BLaER1 (cell line): ENCODE measurements at regions not wholly inside any gene's neighbourhood (a gene's known extent, or its start where the extent isn't known, plus 50 kb on each side); places are given as distances from the start of the nearest gene placed in this dataset.
"Not testable (repeated sequence)": the region's sequence is repeated elsewhere in the genome, so short reads cannot be mapped to it uniquely, and the experiment has no call there.

Experiments used
- H3K27ac ChIP-seq: shearing (Covaris generic); formaldehyde crosslinking; 2 replicates; pipeline ENCODE4 v1.8.1; 2022
- H3K27me3 ChIP-seq: shearing (Covaris generic); formaldehyde crosslinking; 2 replicates; pipeline ENCODE4 v1.8.1; 2022
- H3K36me3 ChIP-seq: shearing (Covaris generic); formaldehyde crosslinking; 2 replicates; pipeline ENCODE4 v1.8.1; 2022
- H3K4me1 ChIP-seq: shearing (Covaris generic); formaldehyde crosslinking; 2 replicates; pipeline ENCODE4 v1.8.1; 2022
- H3K4me2 ChIP-seq: shearing (Covaris generic); formaldehyde crosslinking; 2 replicates; pipeline ENCODE4 v1.8.1; 2022
- H3K4me3 ChIP-seq: shearing (Covaris generic); formaldehyde crosslinking; 2 replicates; pipeline ENCODE4 v1.8.1; 2022
- H3K9ac ChIP-seq: shearing (Covaris generic); formaldehyde crosslinking; 2 replicates; pipeline ENCODE4 v1.8.1; 2022
- H3K9me3 ChIP-seq: shearing (Covaris generic); formaldehyde crosslinking; 2 replicates; pipeline ENCODE4 v1.8.1; 2022
- H4K20me1 ChIP-seq: shearing (Covaris generic); formaldehyde crosslinking; 2 replicates; pipeline ENCODE4 v1.8.1; 2022
- Cebpa-rat ChIP-seq: shearing (Covaris generic); IDR thresholded peaks from 2 replicates; pipeline ENCODE4 v1.8.1; 2022

- no peak for TF ChIP-seq Cebpa-rat
- H3K4me1 ChIP-seq, result no peaks in the 10 kb centered on the region
- H3K36me3 ChIP-seq, result no peaks in the 10 kb centered on the region
- H3K9ac ChIP-seq, result no peak overlapping the region
- H3K4me2 ChIP-seq, result no peak overlapping the region
- no peaks in the 10 kb centered on the region for H3K9me3 ChIP-seq
- H3K27me3 ChIP-seq, result no peaks in the 10 kb centered on the region
- H4K20me1 ChIP-seq, result no peaks in the 10 kb centered on the region
- no peak overlapping the region for H3K4me3 ChIP-seq
- H3K27ac ChIP-seq, result no peak overlapping the region
These were observed 54.5 kb upstream of the NOX4 start for GRCh38 chr11:89545691-89546090.

- not testable (repeated sequence) for H3K9me3 ChIP-seq, H4K20me1 ChIP-seq, H3K4me2 ChIP-seq, H3K4me3 ChIP-seq, H3K36me3 ChIP-seq, H3K27ac ChIP-seq, H3K9ac ChIP-seq, H3K27me3 ChIP-seq, H3K4me1 ChIP-seq
These were observed 64.6 kb upstream of the NOX4 start for GRCh38 chr11:89555781-89556180.

DNA sequence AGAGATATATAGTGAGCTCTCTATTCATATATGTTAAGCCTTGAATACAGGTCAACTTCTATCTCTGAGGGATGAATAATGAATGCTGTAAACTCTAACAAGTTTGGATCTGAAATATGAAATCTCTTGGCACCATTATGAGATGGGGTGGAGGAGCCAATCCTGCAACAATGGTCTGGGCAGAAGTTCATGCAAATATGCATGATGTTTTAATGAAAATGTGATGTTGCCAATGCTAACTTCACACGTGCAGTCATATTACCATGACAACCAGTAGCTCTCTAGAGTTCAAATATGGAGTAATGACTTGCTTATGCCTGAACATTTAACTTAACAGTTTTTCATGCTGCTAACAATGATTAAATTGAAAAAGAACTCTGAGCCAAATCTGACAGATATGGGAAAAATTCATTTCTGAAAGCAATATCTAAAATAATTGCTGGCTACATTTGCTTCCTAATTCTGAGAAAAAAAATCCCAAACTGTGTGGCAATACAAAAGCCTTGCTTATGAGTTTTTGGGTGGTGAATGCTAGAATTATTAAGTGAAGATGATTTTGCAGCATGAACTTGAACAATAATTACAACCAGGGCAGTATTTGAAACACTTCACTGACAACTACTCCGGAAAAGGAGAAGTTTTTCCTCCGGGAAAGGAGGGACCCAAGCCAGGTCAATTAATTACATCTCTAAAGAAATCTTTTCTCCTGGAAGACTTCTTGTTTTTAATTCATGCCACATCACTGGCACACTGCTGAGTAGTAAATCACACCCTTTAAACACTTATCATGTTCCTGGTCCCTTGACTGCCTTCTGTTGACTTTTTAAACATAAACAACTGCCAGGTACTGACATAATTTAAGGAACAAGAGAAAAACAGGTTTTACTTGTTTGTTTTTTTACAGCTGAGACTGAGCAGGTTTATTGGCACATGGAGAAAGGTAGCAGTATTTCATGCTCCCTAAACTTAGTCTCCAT, 65.8 kb upstream of the NOX4 start:
- not testable (repeated sequence) for H3K27ac ChIP-seq, H3K4me3 ChIP-seq

DNA sequence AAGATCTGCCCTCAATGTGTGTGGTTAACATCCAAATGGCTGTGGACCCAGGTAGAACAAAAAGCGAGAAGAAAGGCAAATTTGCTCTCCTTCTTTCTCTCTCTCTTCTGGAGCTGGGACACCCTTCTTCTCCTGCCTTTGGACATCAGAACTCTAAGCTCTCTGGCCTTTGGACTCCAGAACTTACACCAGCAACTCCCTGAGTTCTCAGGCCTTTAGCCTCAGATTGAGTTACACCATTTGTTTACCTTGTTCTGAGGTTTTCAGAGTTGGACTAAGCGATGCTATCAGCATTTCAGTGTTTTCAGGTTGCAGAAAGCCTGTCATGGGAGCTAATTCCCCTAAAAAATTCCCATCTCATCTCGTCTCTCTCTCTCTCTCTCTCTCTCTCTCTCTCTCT, 69.4 kb upstream of the NOX4 start:
- H3K9me3 ChIP-seq, H3K4me3 ChIP-seq, H3K4me2 ChIP-seq, H3K27me3 ChIP-seq, H3K36me3 ChIP-seq, H3K9ac ChIP-seq, H4K20me1 ChIP-seq, H3K27ac ChIP-seq, H3K4me1 ChIP-seq: not testable (repeated sequence)

More for the DNA sequence above, 65.8 kb upstream of the NOX4 start:
- H4K20me1 ChIP-seq, H3K4me2 ChIP-seq, H3K9me3 ChIP-seq, H3K36me3 ChIP-seq, H3K4me1 ChIP-seq, H3K27me3 ChIP-seq, H3K9ac ChIP-seq: not testable (repeated sequence)

- not testable (repeated sequence) for H3K9ac ChIP-seq, H3K27me3 ChIP-seq, H3K4me1 ChIP-seq, H3K4me3 ChIP-seq, H4K20me1 ChIP-seq, H3K9me3 ChIP-seq, H3K4me2 ChIP-seq, H3K27ac ChIP-seq, H3K36me3 ChIP-seq
These were observed 71.6 kb upstream of the NOX4 start for GRCh38 chr11:89562731-89563130.

GRCh38 chr11:89566972-89567371, 75.8 kb upstream of the NOX4 start:
- Histone ChIP-seq H3K4me2 (no peak overlapping the region), H3K9ac (no peak overlapping the region), H4K20me1 (no peaks in the 10 kb centered on the region), H3K4me1 (no peaks in the 10 kb centered on the region), H3K27me3 (no peaks in the 10 kb centered on the region), H3K4me3 (no peak overlapping the region), H3K36me3 (no peaks in the 10 kb centered on the region), H3K9me3 (no peaks in the 10 kb centered on the region), H3K27ac (no peak overlapping the region)
- no peak for TF ChIP-seq Cebpa-rat

DNA sequence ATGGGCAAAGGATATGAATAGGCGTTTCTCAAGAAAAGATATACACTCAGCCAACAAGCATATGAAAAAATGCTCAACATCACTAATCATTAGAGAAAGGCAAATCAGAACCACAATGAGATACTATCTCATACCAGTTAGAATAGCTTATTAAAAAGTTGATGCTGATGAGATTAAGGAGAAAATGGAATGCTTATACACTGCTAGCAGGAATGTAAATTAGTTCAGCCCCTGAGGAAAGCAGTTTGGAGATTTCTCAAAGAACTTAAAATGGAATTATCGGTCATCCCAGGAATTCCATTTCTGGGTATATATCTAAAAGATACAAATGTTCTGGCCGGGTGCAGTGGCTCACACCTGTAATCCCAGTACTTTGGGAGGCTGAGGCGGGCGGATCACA, 78.2 kb upstream of the NOX4 start:
- H3K27me3 ChIP-seq, H3K36me3 ChIP-seq, H3K4me2 ChIP-seq, H3K9me3 ChIP-seq, H3K27ac ChIP-seq, H3K9ac ChIP-seq, H3K4me1 ChIP-seq, H3K4me3 ChIP-seq, H4K20me1 ChIP-seq: not testable (repeated sequence)

DNA sequence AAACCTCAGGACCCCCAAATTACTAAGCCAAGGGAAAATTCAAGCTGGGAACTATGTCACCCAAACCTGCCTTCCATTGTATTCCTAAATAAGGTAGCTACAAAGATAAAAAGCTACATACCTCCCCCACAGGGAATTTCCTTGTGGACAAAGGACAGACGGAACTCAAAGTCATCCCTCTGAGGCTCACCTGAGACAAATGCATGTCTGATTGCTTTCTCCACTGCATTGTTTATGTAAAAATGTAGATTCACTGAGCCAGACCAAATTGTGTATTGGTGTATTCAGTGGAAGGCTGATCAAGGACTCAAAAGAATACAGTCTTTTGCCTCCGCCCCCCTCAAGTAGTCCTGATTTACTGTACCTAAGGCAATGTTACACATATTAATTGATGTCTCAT, 80.5 kb upstream of the NOX4 start:
- not testable (repeated sequence) for H3K27me3 ChIP-seq, H3K27ac ChIP-seq, H3K4me2 ChIP-seq, H3K4me1 ChIP-seq, H3K9ac ChIP-seq, H3K36me3 ChIP-seq, H4K20me1 ChIP-seq, H3K9me3 ChIP-seq, H3K4me3 ChIP-seq

- not testable (repeated sequence) for H3K4me1 ChIP-seq, H3K9ac ChIP-seq, H3K27ac ChIP-seq, H3K9me3 ChIP-seq, H4K20me1 ChIP-seq, H3K27me3 ChIP-seq, H3K36me3 ChIP-seq, H3K4me3 ChIP-seq, H3K4me2 ChIP-seq
These were observed 84.7 kb upstream of the NOX4 start for GRCh38 chr11:89575846-89576245.

DNA sequence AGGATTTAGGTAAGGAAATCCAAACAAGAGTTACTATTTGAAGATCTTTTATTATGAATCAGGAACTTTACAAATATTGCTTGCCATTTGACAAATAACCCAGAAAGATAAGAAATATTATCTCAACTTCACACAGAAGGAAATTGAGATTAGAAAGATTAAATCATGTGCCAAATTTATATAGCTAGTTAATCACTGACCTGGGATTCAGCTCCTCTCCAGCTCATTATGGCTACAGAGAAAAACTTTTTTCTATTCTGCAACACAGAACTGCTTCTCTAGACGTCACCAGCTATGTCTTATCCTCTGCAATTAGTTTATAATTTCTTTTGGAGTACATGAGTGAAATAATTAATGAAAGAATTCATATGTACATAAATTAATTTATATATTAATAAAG, 86.3 kb upstream of the NOX4 start:
- H3K4me2 ChIP-seq, H3K27me3 ChIP-seq, H3K36me3 ChIP-seq, H3K27ac ChIP-seq, H3K4me3 ChIP-seq, H3K9me3 ChIP-seq, H4K20me1 ChIP-seq, H3K4me1 ChIP-seq, H3K9ac ChIP-seq: not testable (repeated sequence)

DNA sequence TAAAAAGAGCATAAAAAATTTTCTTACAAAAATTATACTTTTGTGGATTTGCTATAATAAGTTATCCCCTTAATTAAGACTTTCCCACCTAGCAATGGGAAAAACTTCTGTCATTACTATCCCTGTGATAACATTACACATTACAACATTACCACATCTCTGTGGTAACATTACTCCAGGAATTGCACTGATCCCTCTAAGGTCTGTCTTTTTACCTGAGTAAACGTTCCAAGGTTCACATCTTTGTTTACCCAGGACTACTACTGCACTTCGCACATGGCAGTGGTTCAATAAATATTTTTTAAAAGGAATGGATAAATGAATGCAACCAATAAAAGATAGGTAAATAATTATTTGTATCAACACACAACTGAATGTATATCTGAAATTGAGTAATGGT, 92.4 kb upstream of the NOX4 start:
- Histone ChIP-seq H3K36me3 (no peaks in the 10 kb centered on the region), H3K9ac (no peak overlapping the region), H3K4me3 (no peak overlapping the region), H3K4me2 (no peak overlapping the region), H3K27ac (no peak overlapping the region), H3K27me3 (no peaks in the 10 kb centered on the region), H3K4me1 (no peaks in the 10 kb centered on the region), H3K9me3 (no peaks in the 10 kb centered on the region), H4K20me1 (no peaks in the 10 kb centered on the region)
- no peak for TF ChIP-seq Cebpa-rat

GRCh38 chr11:89585046-89585445, 93.9 kb upstream of the NOX4 start:
- H4K20me1 ChIP-seq, result not testable (repeated sequence)

GRCh38 chr11:89585471-89585870, 94.3 kb upstream of the NOX4 start:
- H3K4me3 ChIP-seq, H3K27me3 ChIP-seq, H3K4me2 ChIP-seq, H4K20me1 ChIP-seq, H3K4me1 ChIP-seq, H3K9ac ChIP-seq, H3K36me3 ChIP-seq, H3K27ac ChIP-seq, H3K9me3 ChIP-seq: not testable (repeated sequence)

More at GRCh38 chr11:89585046-89585445, 93.9 kb upstream of the NOX4 start:
- not testable (repeated sequence) for H3K4me2 ChIP-seq, H3K9me3 ChIP-seq, H3K4me3 ChIP-seq, H3K27me3 ChIP-seq, H3K36me3 ChIP-seq, H3K9ac ChIP-seq, H3K4me1 ChIP-seq, H3K27ac ChIP-seq

GRCh38 chr11:89589413-89589812, 98.2 kb upstream of the NOX4 start:
- H3K9ac ChIP-seq, H3K9me3 ChIP-seq, H3K27ac ChIP-seq, H4K20me1 ChIP-seq, H3K4me3 ChIP-seq, H3K27me3 ChIP-seq, H3K4me1 ChIP-seq, H3K36me3 ChIP-seq, H3K4me2 ChIP-seq: not testable (repeated sequence)

DNA sequence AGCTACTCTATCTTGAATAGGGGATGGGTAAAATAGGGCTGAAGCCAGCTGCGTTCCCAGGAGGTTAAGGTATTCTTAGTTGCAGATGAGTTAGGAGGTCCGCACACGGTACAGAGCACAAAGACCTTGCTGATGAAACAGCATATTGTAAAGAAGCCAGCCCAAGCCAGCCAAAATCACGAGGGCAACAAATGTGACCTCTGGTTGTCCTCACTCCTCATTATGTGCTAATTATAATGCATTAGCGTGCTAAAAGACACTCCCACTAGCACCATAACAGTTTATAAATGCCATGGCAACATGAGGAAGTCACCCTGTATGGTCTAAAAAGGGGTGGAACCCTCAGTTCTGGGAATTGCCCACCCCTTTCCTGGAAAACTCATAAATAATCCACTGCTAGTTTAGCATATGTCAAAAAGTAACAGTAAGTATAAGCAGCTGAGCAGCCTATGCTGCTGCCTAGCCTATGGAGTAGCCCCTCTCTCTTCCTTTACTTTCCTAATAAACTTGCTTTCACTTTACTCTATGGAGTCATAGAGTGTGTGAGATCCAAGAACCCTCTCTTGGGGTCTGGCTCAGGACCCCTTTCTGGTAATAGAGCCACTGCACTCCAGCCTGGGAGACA, 98.9 kb upstream of the NOX4 start:
- H3K4me3 ChIP-seq, H4K20me1 ChIP-seq, H3K4me1 ChIP-seq, H3K4me2 ChIP-seq, H3K27ac ChIP-seq, H3K36me3 ChIP-seq, H3K9ac ChIP-seq, H3K27me3 ChIP-seq, H3K9me3 ChIP-seq: not testable (repeated sequence)
